EL (cell line): ENCODE measurements at regions not wholly inside any gene's neighbourhood (a gene's known extent, or its start where the extent isn't known, plus 50 kb on each side); places are given as distances from the start of the nearest gene placed in this dataset.
"Not testable (repeated sequence)": the region's sequence is repeated elsewhere in the genome, so short reads cannot be mapped to it uniquely, and the experiment has no call there.

Experiments
- DNase-seq: peaks from one replicate; pipeline ENCODE4 v3.0.0-alpha.2; 2016

GRCh38 chr1:143691971-143692529 lies 279.7 kb downstream of the FAM72C start:
- no peak for DNase-seq

GRCh38 chr1:143691400-143691891 lies 280.3 kb downstream of the FAM72C start:
- peak; percentile 69 for DNase-seq

GRCh38 chr1:143689781-143690180 lies 282.0 kb downstream of the FAM72C start:
- no peak for DNase-seq

- no peak for DNase-seq
Observed at GRCh38 chr1:143680304-143680703, 291.5 kb downstream of the FAM72C start.

- no peak for DNase-seq
Observed at GRCh38 chr1:143672983-143673382, 298.8 kb downstream of the FAM72C start.

GRCh38 chr1:143667730-143668129 lies 304.1 kb downstream of the FAM72C start:
- no peak for DNase-seq

GRCh38 chr1:143666851-143667250 lies 304.9 kb downstream of the FAM72C start:
- no peak for DNase-seq

- no peak for DNase-seq
Observed at GRCh38 chr1:143665606-143666005, 306.2 kb downstream of the FAM72C start.

GRCh38 chr1:143663056-143663455 lies 308.7 kb downstream of the FAM72C start:
- not testable (repeated sequence) for DNase-seq

GRCh38 chr1:143661418-143662101 lies 310.2 kb downstream of the FAM72C start:
- DNase-seq, result no peak

- DNase-seq, result no peak
Observed at GRCh38 chr1:143660354-143660941, 311.3 kb downstream of the FAM72C start.

GRCh38 chr1:143653429-143653802 lies 318.4 kb downstream of the FAM72C start:
- DNase-seq, result no peak

- no peak for DNase-seq
Observed at GRCh38 chr1:143652744-143653428, 318.9 kb downstream of the FAM72C start.

GRCh38 chr1:143652187-143652586 lies 319.6 kb downstream of the FAM72C start:
- DNase-seq, result no peak

- no peak for DNase-seq
Observed at GRCh38 chr1:143651350-143651992, 320.3 kb downstream of the FAM72C start.

- DNase-seq, result not testable (repeated sequence)
Observed at GRCh38 chr1:143644035-143644434, 327.8 kb downstream of the FAM72C start.

- no peak for DNase-seq
Observed at GRCh38 chr1:143643148-143643885, 328.5 kb downstream of the FAM72C start.

- DNase-seq, result no peak
Observed at GRCh38 chr1:143625886-143626285, 345.9 kb downstream of the FAM72C start.

- DNase-seq, result no peak
Observed at GRCh38 chr1:143619851-143620250, 351.9 kb downstream of the FAM72C start.

- peak; percentile 1 for DNase-seq
Observed at GRCh38 chr1:143611159-143611558, 360.6 kb downstream of the FAM72C start.

GRCh38 chr1:143610196-143610595 lies 361.6 kb downstream of the FAM72C start:
- DNase-seq, result no peak

GRCh38 chr1:143604887-143605286 lies 366.9 kb downstream of the FAM72C start:
- DNase-seq, result no peak
